ENCODE measurements at regions not wholly inside any gene's neighbourhood (a gene's known extent, or its start where the extent isn't known, plus 50 kb on each side); places are given as distances from the start of the nearest gene placed in this dataset.

DNA sequence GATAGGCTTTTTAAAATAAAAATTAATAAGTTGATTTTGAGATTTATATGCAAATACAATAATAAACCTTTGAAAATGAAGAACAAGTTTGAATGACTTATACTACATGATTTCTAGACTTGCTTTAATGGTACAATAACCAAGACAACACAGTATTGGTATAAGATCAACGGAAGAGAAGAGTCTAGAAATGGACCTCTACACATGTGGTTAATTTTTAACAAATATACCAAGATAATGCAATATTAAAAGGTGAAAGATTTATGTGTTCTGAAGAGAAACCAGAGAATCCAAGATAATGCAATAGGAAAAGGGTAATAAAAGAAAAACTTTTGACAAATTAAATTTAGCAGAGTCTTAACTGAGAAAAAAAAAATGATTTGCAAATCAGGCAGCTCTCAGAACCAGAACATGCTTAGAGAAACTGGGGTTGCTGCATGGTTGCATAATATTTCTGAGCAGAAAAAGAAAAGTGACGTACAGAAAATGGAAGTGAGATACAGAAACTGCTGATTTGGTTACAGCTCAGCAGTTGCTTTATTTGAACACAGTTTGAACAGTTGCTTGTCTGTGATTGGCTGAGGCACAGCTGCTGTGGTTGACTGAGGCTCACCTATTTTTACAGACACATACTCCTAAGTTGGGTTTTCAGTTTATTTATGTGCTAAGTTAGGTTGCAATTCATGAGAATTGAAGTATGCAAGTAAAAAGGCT lies 365.9 kb downstream of the CRPPA start:
- no peak for DNase-seq (ENCODE audit: low spot score)

DNA sequence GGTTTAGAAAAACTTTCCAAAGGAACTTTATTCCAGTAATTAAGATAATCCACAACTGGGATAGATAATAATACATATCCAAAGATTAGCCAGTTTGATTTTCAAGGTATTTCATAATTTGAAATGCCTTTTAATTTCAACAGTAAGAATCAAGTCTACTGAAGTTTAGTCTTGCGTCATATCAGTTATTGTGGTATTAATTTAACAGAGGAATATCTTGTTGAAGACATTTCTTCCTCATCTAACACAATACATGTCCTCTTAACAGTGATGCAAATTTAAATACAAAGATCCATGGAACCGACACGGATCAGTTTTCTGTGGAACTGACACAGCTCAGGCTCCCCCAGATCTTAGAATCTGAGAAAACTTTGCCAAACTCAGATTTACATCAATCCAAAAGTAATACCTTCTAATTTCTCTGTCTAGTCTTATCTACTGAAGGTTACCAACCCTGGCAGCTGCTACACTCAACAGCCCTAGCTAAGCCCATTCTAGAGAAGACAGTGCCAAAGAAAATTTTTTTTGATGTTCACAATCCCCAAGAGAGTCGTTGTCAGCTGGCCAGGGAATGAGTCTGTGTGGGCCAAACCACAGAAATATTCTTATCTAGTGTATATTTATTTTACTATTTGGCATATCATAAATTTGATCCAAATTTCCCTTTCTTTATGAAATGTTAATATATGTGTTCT lies 365.2 kb upstream of the MEOX2 start:
- no peak for DNase-seq (ENCODE audit: low spot score)

DNA sequence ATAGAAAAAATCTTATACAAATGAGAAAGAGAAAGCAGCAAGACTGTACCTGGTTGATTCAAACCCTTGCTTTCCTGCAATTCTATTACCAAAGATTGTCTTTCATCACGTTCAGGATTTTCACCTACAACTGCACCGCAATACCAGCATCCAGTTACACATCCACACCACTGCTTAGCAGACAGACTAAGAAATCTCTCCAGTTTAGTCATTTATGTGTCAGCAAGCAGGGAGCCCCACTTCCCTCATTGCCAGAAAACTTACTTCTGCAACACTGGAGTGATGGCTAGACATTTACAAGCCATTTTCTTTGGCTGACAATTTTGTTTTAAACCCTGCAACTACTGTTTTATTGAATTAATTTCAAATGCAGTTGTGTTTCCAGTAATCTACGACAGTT lies 359.6 kb upstream of the MEOX2 start:
- no peak for DNase-seq (ENCODE audit: low spot score)

DNA sequence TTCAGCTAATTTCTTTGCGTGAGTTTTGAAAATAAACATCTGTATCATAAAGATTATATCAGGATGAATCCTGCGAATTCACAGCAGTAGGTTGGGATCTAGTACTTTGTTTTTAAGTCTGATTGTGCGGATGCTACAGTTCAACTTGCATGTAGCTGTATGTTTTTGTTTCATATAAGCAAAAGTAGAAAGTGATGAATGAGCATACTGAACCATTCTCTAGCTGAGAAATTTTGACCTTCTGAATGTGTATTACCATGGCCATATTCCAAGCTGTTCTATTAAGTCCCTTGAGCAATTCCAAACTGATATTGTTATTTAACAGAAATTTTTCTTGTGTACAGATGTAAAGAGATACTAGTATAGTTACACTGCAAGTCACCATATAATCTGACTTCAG lies 358.8 kb upstream of the MEOX2 start:
- no peak for DNase-seq (ENCODE audit: low spot score)

DNA sequence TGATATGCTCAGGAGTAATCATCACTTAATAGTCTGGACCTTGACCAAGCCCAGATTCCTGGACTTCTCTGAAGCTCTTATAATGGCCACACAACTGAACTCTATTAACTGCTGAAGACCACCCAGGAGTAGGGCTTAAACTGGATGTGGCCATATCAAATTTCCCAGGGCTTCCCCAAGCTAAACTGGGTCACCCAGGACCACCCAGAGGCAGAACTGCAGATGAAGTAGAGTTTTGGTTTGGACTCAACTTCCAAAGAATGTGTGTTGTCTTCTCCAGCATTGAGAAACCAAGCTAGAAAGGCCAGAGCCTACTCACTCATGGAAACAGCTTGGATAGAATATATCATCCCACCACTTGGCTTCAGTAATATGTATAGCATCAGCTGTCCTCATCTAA lies 358.2 kb upstream of the MEOX2 start:
- no peak for DNase-seq (ENCODE audit: low spot score)

DNA sequence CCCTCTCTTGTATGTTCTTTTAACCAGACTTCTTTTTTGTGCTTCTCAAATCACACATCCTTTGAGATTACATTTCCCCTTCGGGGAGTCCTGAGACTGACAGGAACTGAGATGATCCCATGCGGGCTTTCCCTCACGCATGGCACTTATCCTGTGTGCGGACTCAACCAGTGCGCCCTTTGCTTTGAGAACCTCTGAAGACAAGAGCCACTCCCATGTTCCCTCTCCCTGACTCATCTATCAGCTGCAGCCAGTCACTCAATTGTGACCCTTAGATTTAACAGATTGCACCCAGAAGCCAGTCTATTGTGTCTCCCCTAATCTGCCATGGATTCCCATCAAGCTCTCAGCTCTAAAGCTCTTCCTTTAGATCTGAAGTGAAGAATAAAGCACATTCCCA lies 353.9 kb upstream of the MEOX2 start:
- no peak for DNase-seq (ENCODE audit: low spot score)

DNA sequence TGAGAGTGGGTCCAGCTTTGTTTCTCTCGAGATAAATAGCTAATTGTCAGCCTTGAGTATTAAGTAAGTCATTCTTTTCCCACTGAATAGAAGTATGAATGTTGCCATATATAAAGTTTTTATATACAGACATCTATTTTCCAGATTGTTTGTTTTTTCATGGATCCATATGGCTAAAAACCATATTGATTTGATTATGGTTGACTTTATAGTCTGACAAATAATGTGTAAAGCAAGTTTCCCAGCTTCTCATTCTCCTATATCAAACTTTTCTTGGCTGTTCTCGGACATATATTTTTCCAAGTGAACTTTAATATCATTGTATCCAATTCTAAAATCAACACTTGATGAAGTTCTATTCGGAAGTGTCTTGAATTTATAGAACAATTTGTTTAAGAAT lies 352.4 kb upstream of the MEOX2 start:
- no peak for DNase-seq (ENCODE audit: low spot score)

DNA sequence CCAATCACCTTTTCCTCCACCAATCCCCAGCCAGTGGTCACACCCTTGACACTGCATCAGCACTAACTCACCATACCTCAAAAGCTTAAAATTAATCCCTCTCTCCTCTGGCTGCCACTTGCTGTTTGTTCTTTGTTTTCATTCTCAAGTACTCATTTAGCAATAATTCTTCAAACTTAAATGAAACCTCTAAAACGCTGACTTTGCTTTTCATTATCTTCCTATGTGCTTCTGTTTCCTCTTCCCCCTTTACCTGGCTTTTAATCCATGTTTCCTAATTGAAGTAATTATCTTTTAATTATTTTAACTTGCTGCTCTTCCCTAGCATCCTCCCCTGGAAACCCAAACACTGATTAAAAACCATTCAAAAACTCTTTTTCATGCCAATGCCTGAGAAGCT lies 348.9 kb upstream of the MEOX2 start:
- DNase-seq (ENCODE audit: low spot score), result no peak

DNA sequence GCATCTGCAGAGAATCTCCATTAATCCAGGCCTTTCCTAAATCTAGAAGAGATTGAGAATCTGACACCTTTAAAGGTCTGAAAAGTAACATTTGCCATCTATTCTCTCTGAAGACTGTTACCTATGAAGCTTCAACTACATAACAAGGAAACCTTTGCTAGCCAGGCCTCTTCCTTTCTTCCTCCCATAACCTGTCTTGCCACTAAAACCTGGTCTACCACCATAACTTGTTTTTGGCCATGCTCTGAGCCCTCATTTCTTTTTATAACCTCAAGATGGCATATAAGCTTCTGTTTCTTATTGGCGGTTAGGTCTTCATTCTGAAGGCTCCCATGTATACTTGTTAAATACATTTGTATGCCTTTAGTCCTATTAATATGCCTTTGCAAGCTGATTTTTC lies 348.4 kb upstream of the MEOX2 start:
- no peak for DNase-seq (ENCODE audit: low spot score)

- DNase-seq (ENCODE audit: low spot score), result no peak
These were observed 347.9 kb upstream of the MEOX2 start for GRCh38 chr7:16034353-16034752.

DNA sequence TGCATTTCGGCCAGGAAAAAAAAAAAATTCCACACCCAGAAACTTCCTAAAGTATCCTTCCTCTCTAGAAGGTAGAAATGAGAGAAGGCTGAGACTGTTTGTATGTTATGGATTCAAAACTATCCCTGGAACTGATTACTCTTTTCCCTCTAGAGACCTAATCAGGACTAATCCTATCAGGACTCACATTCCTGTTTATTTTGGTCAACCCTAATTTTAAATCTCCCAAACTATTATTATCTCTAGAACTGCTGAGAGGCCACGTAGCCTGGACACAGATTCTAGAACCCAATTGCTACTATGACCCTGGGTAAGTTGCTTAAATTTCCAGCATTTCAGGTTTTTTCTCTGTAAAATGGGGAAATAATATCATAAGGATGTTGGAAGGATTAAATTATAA lies 346.8 kb upstream of the MEOX2 start:
- no peak for DNase-seq (ENCODE audit: low spot score)

DNA sequence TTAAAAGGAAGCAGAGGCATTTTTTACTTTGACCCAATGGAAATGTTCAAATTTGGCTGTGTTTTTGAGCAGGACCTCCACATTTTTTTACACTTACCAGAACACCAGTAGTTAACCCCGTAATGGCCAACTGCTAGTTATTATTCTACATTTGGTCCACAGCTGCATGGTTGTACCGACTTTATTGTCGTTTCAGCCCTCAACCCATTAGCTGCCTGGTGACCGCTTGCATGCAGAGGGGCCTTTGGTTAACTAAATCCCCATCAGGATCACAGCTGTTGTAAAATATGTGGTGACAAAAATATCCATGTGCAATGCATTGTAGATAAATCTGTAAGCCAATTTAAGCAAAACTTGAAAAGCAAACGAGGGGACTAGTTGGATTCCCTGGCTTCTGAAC lies 342.2 kb upstream of the MEOX2 start:
- DNase-seq (ENCODE audit: low spot score), result no peak

DNA sequence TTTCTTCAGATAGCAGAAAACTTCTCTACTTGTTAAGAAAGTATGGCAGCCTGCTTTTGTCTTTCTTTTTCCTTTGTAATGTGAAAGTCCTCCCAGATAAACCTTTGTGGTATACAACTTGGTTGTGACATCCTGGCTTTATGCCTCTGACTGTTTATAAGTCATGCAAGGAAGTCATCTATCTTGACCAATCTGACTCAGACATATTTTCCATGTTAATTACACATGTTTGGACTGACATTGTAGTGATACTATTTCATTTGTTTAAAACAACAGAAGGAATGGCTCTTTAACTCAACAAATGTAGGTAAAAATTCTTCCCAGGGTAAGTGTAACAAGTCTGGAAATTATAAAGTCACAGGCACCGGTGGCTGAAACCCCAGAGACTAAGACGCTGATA lies 341.6 kb upstream of the MEOX2 start:
- DNase-seq (ENCODE audit: low spot score), result peak; percentile 12

DNA sequence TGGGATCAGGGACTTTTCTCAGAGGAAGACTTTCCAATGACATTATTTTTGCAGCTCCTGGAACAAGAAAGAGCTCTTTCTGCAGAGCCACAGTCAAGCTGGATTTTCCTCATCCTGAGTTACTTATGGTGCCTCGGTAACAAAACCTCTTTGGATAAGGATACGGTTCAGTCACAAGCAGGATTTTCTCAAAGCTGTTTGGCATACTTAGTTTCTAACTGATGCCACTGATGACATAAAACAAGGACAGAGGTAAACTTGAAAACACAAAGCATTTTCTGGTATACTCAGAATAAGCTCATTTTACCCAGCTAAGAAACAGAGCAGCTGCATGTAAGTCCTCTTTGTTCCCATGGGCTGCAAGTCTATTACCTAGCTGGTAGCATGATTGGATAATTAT lies 340.9 kb upstream of the MEOX2 start:
- no peak for DNase-seq (ENCODE audit: low spot score)

DNA sequence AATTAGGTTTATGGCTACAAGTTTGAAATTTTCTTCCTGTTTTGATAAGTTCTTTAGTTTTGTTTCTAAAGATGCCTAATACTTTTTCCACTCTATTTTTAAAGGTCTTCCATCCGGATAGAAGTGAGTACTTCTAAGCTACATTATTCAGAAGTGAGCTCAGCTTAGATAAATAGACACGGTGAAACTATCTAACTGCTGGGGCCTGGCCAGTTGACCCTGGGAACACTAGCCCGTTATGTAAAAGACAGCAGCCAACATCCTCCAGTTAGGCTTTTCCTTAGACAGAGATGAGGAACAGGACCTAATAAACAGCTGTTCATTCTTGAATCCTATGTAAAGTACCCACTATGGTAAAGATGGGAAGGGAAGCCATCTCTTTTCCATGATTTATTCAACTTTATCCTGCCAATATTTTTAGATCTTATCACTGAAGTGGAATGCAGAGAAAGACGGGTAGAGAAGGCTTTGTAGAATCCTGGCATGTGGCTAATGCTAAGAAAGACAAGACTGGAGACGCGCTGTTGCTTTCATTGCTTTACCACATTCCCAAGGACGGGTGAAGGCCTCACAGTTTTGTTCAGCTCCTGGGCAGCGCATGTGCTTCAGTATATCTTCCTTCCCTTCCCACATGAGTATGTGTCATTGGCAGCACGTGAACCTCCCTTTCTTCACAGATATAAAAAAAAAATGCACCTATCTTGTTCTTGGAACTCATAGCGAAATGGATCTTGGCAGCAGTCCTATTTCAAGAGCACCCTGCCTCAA lies 340.0 kb upstream of the MEOX2 start:
- DNase-seq (ENCODE audit: low spot score), result no peak

- no peak for DNase-seq (ENCODE audit: low spot score)
These were observed 339.2 kb upstream of the MEOX2 start for GRCh38 chr7:16025696-16026095.

GRCh38 chr7:16023503-16023902 lies 337.0 kb upstream of the MEOX2 start:
- DNase-seq (ENCODE audit: low spot score), result no peak

- DNase-seq (ENCODE audit: low spot score), result no peak
These were observed 336.6 kb upstream of the MEOX2 start for GRCh38 chr7:16023046-16023445.

DNA sequence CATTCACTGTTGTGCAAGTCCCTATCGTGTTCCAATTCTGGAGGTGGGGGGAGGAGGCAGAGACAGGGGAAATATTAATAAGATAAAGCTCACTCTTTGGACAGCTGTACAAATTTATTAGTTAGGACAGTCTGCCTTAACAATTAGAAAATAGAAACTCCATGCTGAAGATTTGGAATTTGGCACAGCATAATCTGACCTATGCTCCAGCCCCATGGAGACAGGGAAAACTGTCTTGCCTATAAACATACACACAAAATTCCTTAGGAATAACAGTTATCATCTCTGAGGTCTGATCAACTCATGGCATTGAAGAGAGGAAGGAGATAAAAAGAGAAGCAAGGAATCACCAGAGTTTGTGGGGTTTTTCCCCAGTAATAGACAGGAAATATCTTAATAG lies 335.4 kb upstream of the MEOX2 start:
- DNase-seq (ENCODE audit: low spot score), result no peak

- DNase-seq (ENCODE audit: low spot score), result no peak
These were observed 329.5 kb upstream of the MEOX2 start for GRCh38 chr7:16015981-16016380.

- no peak for DNase-seq (ENCODE audit: low spot score)
These were observed 327.5 kb upstream of the MEOX2 start for GRCh38 chr7:16014031-16014430.

- DNase-seq (ENCODE audit: low spot score), result no peak
These were observed 321.4 kb upstream of the MEOX2 start for GRCh38 chr7:16007911-16008310.

DNA sequence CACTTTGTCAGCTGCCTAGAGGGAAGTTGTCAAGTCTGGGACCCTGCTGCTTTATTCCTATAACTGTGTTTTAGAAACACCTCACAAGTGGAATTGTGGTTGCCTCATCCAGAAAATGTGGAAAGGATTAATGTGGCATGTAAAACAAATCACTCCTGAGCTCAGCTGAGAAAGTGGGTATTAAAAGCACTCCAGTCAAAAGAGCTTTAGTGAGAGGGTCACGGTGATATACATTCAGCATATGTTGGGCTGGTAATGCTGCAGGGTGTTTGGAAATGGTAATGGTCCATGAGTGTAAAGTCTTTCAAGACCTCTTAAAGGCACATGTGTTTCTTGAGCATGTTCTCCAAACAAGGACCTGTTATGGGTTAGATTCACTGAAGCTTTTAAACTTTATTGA lies 318.2 kb upstream of the MEOX2 start:
- no peak for DNase-seq (ENCODE audit: low spot score)

Data from COLO829 (cell line).